Right forelimb (tissue), 1 donor: ENCODE measurements at regions not wholly inside any gene's neighbourhood (a gene's known extent, or its start where the extent isn't known, plus 50 kb on each side); places are given as distances from the start of the nearest gene placed in this dataset.

Experiments used
- DNase-seq: peaks from one replicate; pipeline ENCODE4 v3.0.0-alpha.2; 2018

DNA sequence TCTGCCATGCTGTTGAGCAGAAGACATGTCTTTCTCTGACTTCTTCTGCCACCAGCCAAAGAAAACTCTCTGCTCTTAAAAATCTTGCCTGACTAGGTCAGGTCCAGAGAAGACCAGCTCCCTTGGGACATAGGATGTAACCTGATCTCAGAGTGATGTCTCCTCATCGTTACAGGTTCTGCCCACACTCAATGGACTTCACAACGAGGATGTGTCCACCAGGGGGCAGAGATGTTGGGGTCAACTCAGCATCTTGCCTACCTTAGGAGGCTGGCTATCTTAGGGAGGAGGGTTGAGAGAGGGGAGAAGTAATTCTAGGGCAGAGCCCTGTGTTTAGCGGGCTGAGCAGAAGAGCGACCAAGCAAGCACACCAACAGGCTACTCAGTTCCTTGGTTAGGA lies 207.6 kb upstream of the CDH4 start:
- no peak for DNase-seq

GRCh38 chr20:61045091-61045490 lies 207.0 kb upstream of the CDH4 start:
- no peak for DNase-seq

- no peak for DNase-seq
Observed at GRCh38 chr20:61045876-61046585, 206.0 kb upstream of the CDH4 start.

GRCh38 chr20:61046721-61047351 lies 205.2 kb upstream of the CDH4 start:
- DNase-seq = no peak

DNA sequence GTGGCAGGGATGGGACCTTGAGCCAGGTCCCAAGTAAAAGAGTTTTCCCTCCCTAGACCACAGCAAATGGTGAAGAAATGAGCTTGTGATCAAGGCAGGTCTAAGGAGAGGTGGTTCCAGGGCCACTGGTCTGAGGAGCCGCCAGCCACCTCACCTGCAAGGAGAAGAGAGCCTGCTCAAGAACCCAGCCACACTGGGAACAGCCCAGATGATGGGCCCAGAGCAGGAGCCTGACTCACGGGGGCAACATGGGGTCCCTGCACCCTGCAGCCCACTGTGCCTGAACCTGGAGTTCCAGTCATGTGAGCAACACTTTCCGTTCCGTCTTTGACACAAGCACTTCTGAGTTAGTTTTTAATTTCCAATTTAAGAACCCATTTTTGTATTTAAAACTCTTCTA lies 204.5 kb upstream of the CDH4 start:
- DNase-seq = no peak

DNA sequence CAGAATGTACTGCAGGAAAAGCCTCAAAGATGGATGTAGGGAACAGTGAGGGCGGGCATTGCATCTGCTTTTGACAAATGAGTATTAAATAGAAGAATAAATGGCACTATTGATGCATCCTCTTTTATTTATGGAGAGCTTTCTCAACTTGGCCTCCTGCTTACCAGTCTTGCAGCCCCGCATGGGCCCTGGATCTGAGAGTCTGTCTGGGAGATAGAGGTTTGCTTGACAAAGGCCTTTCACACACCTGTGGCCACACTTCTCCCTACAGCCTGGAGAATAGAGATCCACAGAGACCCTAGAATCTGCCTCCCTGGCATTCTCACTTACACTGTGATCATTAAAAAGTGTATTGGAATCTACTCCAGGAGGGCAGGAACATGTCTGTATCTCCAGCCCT lies 203.8 kb upstream of the CDH4 start:
- no peak for DNase-seq

- DNase-seq = no peak
Observed at GRCh38 chr20:61049684-61050083, 202.4 kb upstream of the CDH4 start.

DNA sequence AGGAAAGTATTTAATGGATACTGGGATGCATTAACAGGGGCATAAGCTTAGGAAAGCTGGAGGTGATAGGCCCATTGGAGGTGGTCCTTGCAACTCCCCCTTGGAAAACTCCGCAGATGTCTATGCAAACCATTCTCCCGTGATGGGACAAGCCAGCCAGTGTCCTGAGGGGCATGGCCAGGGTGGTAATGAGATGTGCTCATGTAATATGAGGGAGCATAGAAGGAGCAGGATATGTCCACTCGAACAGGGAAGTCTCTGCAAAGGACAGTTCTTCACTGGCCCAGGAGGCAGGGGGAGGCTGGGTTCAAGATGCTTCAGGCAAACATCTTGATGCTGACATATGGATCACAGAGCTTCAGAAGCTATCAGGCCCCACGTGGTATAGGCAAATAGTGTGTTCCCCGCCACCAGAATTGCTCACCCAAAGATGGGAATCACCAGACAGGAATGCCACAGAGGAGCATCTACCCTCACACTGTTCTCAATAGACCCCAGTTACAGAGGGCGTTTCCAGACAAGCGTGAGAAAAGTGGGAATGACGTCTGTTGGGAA lies 201.6 kb upstream of the CDH4 start:
- DNase-seq = no peak

GRCh38 chr20:61052195-61052750 lies 199.8 kb upstream of the CDH4 start:
- DNase-seq = no peak

- DNase-seq = no peak
Observed at GRCh38 chr20:61052776-61053442, 199.2 kb upstream of the CDH4 start.

GRCh38 chr20:61053487-61053886 lies 198.6 kb upstream of the CDH4 start:
- DNase-seq = no peak

- DNase-seq = no peak
Observed at GRCh38 chr20:61053889-61054288, 198.2 kb upstream of the CDH4 start.

DNA sequence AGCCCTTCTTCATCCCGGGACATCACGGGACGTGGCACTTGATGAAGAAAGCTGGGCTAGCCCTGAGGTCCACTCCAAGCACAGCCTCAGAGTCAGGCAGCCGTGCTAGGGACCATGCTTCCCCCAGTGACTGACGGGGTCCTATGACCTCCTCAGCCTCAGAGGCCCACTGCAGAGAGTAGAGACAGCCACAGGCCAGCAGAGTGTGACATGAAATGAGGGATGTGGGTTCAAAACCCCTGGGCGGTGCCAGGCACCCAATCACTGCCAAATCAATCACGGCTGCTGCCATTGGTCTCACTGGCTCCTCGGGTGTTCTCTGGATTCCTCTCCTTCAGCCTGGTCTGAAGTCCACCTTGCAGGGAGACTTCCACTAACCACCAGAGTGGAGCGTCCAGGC lies 197.7 kb upstream of the CDH4 start:
- DNase-seq = no peak

DNA sequence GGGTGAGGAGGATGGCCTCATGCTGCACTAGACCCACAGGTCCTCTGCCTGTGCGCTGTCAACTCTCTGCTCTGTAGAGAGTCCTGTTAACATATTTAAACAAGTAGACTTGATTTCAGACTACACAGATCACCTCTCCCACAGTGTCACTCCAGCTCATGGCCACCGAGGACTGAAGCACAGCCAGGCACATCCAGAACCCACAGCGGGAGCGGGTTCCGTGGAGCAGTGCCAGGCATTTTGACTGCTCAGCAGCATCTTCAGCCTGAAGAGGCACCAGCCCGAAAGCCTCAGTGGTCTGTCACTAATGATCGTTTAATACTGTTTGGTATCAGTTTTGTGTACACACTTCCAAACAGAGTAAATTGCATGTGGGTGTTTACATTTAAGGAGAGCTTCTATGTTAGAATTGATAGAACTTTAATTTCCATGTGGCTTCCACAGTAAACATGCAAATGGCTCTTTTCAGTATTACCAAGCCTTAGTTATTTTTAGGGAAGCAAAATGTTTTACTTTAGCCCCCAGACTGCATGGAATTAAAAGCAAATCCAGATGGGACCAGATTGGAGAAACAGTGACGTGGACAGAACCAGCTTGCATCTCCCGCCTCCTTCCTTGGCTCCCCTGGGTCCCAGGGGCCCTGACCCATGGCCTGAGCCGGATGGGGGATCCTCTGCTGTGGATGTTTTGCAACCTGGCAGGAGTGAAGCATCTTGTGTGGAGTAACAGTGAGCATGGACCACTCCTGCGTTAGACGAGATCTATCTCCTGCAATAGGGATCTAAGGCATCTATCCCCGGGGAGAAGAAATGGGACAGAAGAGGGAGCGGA lies 196.7 kb upstream of the CDH4 start:
- no peak for DNase-seq

DNA sequence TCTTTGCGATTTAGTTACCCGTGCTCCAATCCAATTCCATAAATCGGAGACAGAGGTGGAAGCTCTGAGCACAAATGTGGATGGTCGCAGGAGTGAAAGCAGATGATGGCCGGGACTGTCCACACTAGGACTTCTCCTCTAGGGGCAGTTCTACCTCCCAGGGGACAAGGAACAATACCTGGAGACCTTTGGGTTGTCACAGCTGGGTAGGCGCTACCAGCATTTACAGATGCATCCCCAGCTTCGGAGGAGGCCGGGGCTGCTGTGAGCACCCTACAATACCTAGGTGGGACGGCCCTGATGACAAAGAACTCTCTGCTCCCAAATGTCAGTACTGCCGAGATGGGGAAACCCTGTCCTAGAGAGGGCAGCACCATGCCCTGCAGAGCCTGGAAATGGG lies 195.9 kb upstream of the CDH4 start:
- no peak for DNase-seq

DNA sequence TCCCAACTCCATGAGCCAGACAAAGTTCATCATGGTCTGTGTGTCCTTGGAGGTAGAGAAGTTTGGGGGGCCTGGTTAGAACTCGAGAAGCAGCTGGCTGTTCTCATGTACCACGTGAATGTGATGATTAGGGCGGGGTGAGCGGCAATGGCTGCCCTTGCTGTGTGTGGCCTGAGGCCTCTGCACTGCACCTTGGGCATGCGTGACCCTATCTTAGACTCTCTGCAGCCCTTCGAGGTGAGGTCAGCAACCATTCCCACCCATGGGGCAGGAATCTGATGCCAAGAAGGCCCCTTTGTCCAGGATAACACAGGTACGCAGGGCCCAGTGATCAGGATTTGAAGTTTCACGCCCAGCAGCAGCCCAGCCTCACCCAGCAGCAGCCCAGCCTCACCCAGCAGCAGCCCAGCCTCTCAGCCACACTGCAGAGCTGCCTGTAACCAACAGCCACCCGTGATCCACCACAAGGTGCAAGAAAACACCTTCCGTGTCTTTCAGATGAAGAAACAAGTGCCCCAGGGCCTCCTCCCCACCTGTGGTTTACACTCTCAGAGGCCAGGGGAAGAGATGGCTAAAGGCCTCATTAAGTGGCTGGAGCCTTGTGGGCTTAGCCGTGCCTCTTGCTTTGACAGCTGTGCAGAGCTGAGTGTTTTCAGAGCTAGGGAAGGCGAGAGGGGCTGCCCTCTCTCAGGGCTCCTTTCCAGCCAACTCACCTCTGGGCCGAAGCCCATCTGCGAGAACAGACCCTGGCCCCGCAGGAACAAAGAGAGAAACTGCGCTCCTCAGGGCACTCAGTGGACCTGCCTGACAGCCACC lies 195.2 kb upstream of the CDH4 start:
- no peak for DNase-seq

- no peak for DNase-seq
Observed at GRCh38 chr20:61057443-61058121, 194.5 kb upstream of the CDH4 start.

DNA sequence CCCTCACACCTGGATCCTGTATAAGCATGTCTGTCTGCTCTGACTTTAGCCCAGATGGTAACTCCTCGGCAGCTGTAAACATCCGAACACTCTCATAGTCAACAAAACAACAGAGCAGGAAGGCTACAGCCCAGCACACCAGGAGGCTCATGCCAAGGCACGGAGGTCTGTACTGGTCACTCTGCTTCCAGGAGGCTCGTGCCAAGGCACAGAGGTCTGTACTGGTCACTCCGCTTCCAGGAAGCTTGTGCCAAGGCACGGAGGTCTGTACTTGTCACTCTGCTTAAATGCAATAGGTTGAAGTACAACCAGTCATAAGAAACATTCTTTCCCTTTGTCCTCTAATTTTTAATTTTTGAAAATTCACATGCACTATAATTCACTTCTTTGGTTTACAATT lies 190.1 kb upstream of the CDH4 start:
- no peak for DNase-seq

DNA sequence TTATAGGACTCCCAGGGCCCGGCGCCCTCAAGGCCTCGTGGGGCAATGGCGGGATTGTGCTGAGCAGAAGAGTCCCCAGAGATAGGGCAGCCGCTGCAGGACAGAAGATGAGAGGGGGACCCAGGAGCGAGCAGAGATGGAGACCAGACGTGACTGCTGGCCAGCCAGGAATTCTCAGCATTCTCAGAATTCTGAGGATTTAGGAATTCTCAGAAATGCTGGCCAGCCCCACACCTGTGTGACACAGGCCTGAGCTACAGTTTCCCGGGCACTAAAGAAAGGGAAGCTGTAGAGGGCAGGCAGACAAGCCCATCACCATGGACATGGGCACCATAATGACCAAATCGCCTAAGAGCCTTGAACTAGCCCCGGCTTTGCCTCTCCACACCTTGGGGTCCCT lies 186.2 kb upstream of the CDH4 start:
- no peak for DNase-seq

DNA sequence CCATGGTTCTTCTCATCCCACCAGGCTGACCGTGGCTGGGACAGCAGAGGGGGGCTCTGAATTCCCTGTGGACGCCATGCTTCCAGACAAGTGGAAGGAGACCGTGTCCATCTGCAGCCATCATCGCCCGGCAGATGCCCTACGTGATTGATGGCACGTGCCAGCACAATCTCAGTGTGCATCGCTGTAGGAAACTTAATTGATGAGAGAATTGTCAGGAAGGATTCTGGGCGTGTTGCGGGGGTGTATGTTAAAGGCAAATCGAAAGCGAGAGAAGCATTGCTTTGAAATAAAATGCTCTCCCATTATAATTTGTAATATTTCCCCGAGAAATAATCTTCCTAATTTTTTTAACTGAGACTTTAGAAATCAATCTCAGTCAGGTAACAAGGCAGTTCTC lies 185.5 kb upstream of the CDH4 start:
- DNase-seq = no peak

DNA sequence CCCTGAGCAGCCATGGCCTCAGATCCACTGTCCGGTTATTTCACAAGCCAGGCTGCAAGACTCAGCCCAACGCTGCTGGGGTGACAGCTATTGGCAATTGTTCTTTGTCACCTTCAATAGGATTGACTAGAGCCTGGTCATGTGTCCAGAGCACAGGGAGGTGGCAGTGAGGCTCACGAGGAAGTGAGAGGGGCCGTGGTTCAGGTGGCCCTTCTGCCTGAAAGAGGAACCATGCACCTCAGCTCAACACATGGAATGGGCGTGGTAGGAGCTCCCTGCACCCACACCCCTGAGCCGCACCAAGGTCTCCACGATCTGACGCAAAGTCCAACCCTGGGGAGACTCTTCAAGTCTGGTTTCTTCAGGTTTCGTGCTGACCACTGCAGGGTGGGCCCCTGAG lies 184.8 kb upstream of the CDH4 start:
- no peak for DNase-seq
